ENCODE measurements at regions not wholly inside any gene's neighbourhood (a gene's known extent, or its start where the extent isn't known, plus 50 kb on each side); places are given as distances from the start of the nearest gene placed in this dataset.

GRCh38 chr7:89401099-89401498 lies 605.6 kb upstream of the TEX47 start:
- Histone ChIP-seq H3K36me3 (ENCODE audit: control insufficient read depth in 5 of 5, insufficient read depth in 5 of 5, low read length in 5 of 5) (no peaks in the 10 kb centered on the region), H3K27me3 (ENCODE audit: control insufficient read depth in 5 of 5, insufficient read depth in 4 of 5, low read length in 5 of 5) (no peaks in the 10 kb centered on the region), H3K9ac (ENCODE audit: low read length in 5 of 5) (no peak overlapping the region), H3K9me3 (ENCODE audit: control insufficient read depth in 5 of 5, low read length in 5 of 5) (peaks cover 0 to 3% (median 0%) of the 10 kb centered on the region in 5 donors), H3K27ac (ENCODE audit: low read depth, low read length) (peak overlapping the region; percentile 12), H3K4me3 (ENCODE audit: low read depth in 1 of 5, low read length in 5 of 5) (no peak overlapping the region), H3K4me1 (ENCODE audit: control insufficient read depth in 5 of 5, insufficient read depth in 5 of 5, low read length in 5 of 5) (peaks cover 0 to 29% (median 10%) of the 10 kb centered on the region in 5 donors)

- no peak overlapping the region for H3K9ac ChIP-seq (ENCODE audit: low read length in 5 of 5)
- no peaks in the 10 kb centered on the region for H3K36me3 ChIP-seq (ENCODE audit: control insufficient read depth in 5 of 5, insufficient read depth in 5 of 5, low read length in 5 of 5)
- peak overlapping the region; percentile 12 for H3K27ac ChIP-seq (ENCODE audit: low read depth, low read length)
- H3K4me3 ChIP-seq (ENCODE audit: low read depth in 1 of 5, low read length in 5 of 5): no peak overlapping the region
- H3K9me3 ChIP-seq (ENCODE audit: control insufficient read depth in 5 of 5, low read length in 5 of 5): peaks cover 0 to 3% (median 0%) of the 10 kb centered on the region in 5 donors
- H3K4me1 ChIP-seq (ENCODE audit: control insufficient read depth in 5 of 5, insufficient read depth in 5 of 5, low read length in 5 of 5): peaks cover 0 to 29% (median 10%) of the 10 kb centered on the region in 5 donors
- no peaks in the 10 kb centered on the region for H3K27me3 ChIP-seq (ENCODE audit: control insufficient read depth in 5 of 5, insufficient read depth in 4 of 5, low read length in 5 of 5)
Measured at GRCh38 chr7:89401690-89402089, 606.2 kb upstream of the TEX47 start.

- Histone ChIP-seq H3K4me1 (ENCODE audit: control insufficient read depth in 5 of 5, insufficient read depth in 5 of 5, low read length in 5 of 5) (no peaks in the 10 kb centered on the region), H3K27me3 (ENCODE audit: control insufficient read depth in 5 of 5, insufficient read depth in 4 of 5, low read length in 5 of 5) (no peaks in the 10 kb centered on the region), H3K36me3 (ENCODE audit: control insufficient read depth in 5 of 5, insufficient read depth in 5 of 5, low read length in 5 of 5) (no peaks in the 10 kb centered on the region), H3K9ac (ENCODE audit: low read length in 5 of 5) (no peak overlapping the region), H3K27ac (ENCODE audit: low read depth, low read length) (no peak overlapping the region), H3K4me3 (ENCODE audit: low read depth in 1 of 5, low read length in 5 of 5) (no peak overlapping the region), H3K9me3 (ENCODE audit: control insufficient read depth in 5 of 5, low read length in 5 of 5) (no peaks in the 10 kb centered on the region)
Measured at GRCh38 chr7:89451911-89452310, 656.4 kb upstream of the TEX47 start.

GRCh38 chr7:89456556-89456955 lies 661.0 kb upstream of the TEX47 start:
- H3K4me1 ChIP-seq (ENCODE audit: control insufficient read depth in 5 of 5, insufficient read depth in 5 of 5, low read length in 5 of 5): no peaks in the 10 kb centered on the region
- no peak overlapping the region for H3K27ac ChIP-seq (ENCODE audit: low read depth, low read length)
- H3K9ac ChIP-seq (ENCODE audit: low read length in 5 of 5): no peak overlapping the region
- no peak overlapping the region for H3K4me3 ChIP-seq (ENCODE audit: low read depth in 1 of 5, low read length in 5 of 5)
- H3K9me3 ChIP-seq (ENCODE audit: control insufficient read depth in 5 of 5, low read length in 5 of 5): no peaks in the 10 kb centered on the region
- no peaks in the 10 kb centered on the region for H3K27me3 ChIP-seq (ENCODE audit: control insufficient read depth in 5 of 5, insufficient read depth in 4 of 5, low read length in 5 of 5)
- H3K36me3 ChIP-seq (ENCODE audit: control insufficient read depth in 5 of 5, insufficient read depth in 5 of 5, low read length in 5 of 5): no peaks in the 10 kb centered on the region

GRCh38 chr7:89458114-89458513 lies 662.6 kb upstream of the TEX47 start:
- no peaks in the 10 kb centered on the region for H3K36me3 ChIP-seq (ENCODE audit: control insufficient read depth in 5 of 5, insufficient read depth in 5 of 5, low read length in 5 of 5)
- no peaks in the 10 kb centered on the region for H3K4me1 ChIP-seq (ENCODE audit: control insufficient read depth in 5 of 5, insufficient read depth in 5 of 5, low read length in 5 of 5)
- no peak overlapping the region for H3K4me3 ChIP-seq (ENCODE audit: low read depth in 1 of 5, low read length in 5 of 5)
- no peaks in the 10 kb centered on the region for H3K9me3 ChIP-seq (ENCODE audit: control insufficient read depth in 5 of 5, low read length in 5 of 5)
- H3K27ac ChIP-seq (ENCODE audit: low read depth, low read length): no peak overlapping the region
- no peaks in the 10 kb centered on the region for H3K27me3 ChIP-seq (ENCODE audit: control insufficient read depth in 5 of 5, insufficient read depth in 4 of 5, low read length in 5 of 5)
- no peak overlapping the region for H3K9ac ChIP-seq (ENCODE audit: low read length in 5 of 5)

GRCh38 chr7:89474456-89474855 lies 678.9 kb upstream of the TEX47 start:
- Histone ChIP-seq H3K9ac (ENCODE audit: low read length in 5 of 5) (no peak overlapping the region), H3K9me3 (ENCODE audit: control insufficient read depth in 5 of 5, low read length in 5 of 5) (peaks cover 0 to 6% (median 0%) of the 10 kb centered on the region in 5 donors), H3K4me1 (ENCODE audit: control insufficient read depth in 5 of 5, insufficient read depth in 5 of 5, low read length in 5 of 5) (no peaks in the 10 kb centered on the region), H3K27me3 (ENCODE audit: control insufficient read depth in 5 of 5, insufficient read depth in 4 of 5, low read length in 5 of 5) (no peaks in the 10 kb centered on the region), H3K27ac (ENCODE audit: low read depth, low read length) (no peak overlapping the region), H3K36me3 (ENCODE audit: control insufficient read depth in 5 of 5, insufficient read depth in 5 of 5, low read length in 5 of 5) (no peaks in the 10 kb centered on the region), H3K4me3 (ENCODE audit: low read depth in 1 of 5, low read length in 5 of 5) (no peak overlapping the region)

- Histone ChIP-seq H3K4me1 (ENCODE audit: control insufficient read depth in 5 of 5, insufficient read depth in 5 of 5, low read length in 5 of 5) (no peaks in the 10 kb centered on the region), H3K9ac (ENCODE audit: low read length in 5 of 5) (no peak overlapping the region), H3K36me3 (ENCODE audit: control insufficient read depth in 5 of 5, insufficient read depth in 5 of 5, low read length in 5 of 5) (no peaks in the 10 kb centered on the region), H3K4me3 (ENCODE audit: low read depth in 1 of 5, low read length in 5 of 5) (no peak overlapping the region), H3K27me3 (ENCODE audit: control insufficient read depth in 5 of 5, insufficient read depth in 4 of 5, low read length in 5 of 5) (no peaks in the 10 kb centered on the region), H3K27ac (ENCODE audit: low read depth, low read length) (no peak overlapping the region), H3K9me3 (ENCODE audit: control insufficient read depth in 5 of 5, low read length in 5 of 5) (no peaks in the 10 kb centered on the region)
Measured at GRCh38 chr7:89477991-89478390, 676.3 kb upstream of the STEAP1 start.

GRCh38 chr7:89495704-89496103 lies 658.6 kb upstream of the STEAP1 start:
- H3K9me3 ChIP-seq (ENCODE audit: control insufficient read depth in 5 of 5, low read length in 5 of 5): no peaks in the 10 kb centered on the region
- H3K4me3 ChIP-seq (ENCODE audit: low read depth in 1 of 5, low read length in 5 of 5): no peak overlapping the region
- no peaks in the 10 kb centered on the region for H3K4me1 ChIP-seq (ENCODE audit: control insufficient read depth in 5 of 5, insufficient read depth in 5 of 5, low read length in 5 of 5)
- H3K9ac ChIP-seq (ENCODE audit: low read length in 5 of 5): no peak overlapping the region
- H3K27me3 ChIP-seq (ENCODE audit: control insufficient read depth in 5 of 5, insufficient read depth in 4 of 5, low read length in 5 of 5): no peaks in the 10 kb centered on the region
- H3K27ac ChIP-seq (ENCODE audit: low read depth, low read length): no peak overlapping the region
- no peaks in the 10 kb centered on the region for H3K36me3 ChIP-seq (ENCODE audit: control insufficient read depth in 5 of 5, insufficient read depth in 5 of 5, low read length in 5 of 5)

- no peak overlapping the region for H3K9ac ChIP-seq (ENCODE audit: low read length in 5 of 5)
- no peaks in the 10 kb centered on the region for H3K4me1 ChIP-seq (ENCODE audit: control insufficient read depth in 5 of 5, insufficient read depth in 5 of 5, low read length in 5 of 5)
- H3K27ac ChIP-seq (ENCODE audit: low read depth, low read length): no peak overlapping the region
- H3K36me3 ChIP-seq (ENCODE audit: control insufficient read depth in 5 of 5, insufficient read depth in 5 of 5, low read length in 5 of 5): no peaks in the 10 kb centered on the region
- no peaks in the 10 kb centered on the region for H3K9me3 ChIP-seq (ENCODE audit: control insufficient read depth in 5 of 5, low read length in 5 of 5)
- H3K4me3 ChIP-seq (ENCODE audit: low read depth in 1 of 5, low read length in 5 of 5): no peak overlapping the region
- H3K27me3 ChIP-seq (ENCODE audit: control insufficient read depth in 5 of 5, insufficient read depth in 4 of 5, low read length in 5 of 5): no peaks in the 10 kb centered on the region
Measured at GRCh38 chr7:89500084-89500483, 654.2 kb upstream of the STEAP1 start.

- no peak overlapping the region for H3K27ac ChIP-seq (ENCODE audit: low read depth, low read length)
- no peaks in the 10 kb centered on the region for H3K9me3 ChIP-seq (ENCODE audit: control insufficient read depth in 5 of 5, low read length in 5 of 5)
- no peaks in the 10 kb centered on the region for H3K36me3 ChIP-seq (ENCODE audit: control insufficient read depth in 5 of 5, insufficient read depth in 5 of 5, low read length in 5 of 5)
- no peak overlapping the region for H3K9ac ChIP-seq (ENCODE audit: low read length in 5 of 5)
- H3K27me3 ChIP-seq (ENCODE audit: control insufficient read depth in 5 of 5, insufficient read depth in 4 of 5, low read length in 5 of 5): no peaks in the 10 kb centered on the region
- H3K4me3 ChIP-seq (ENCODE audit: low read depth in 1 of 5, low read length in 5 of 5): no peak overlapping the region
- H3K4me1 ChIP-seq (ENCODE audit: control insufficient read depth in 5 of 5, insufficient read depth in 5 of 5, low read length in 5 of 5): no peaks in the 10 kb centered on the region
Measured at GRCh38 chr7:89503281-89503680, 651.0 kb upstream of the STEAP1 start.

GRCh38 chr7:89507034-89507433 lies 647.2 kb upstream of the STEAP1 start:
- no peaks in the 10 kb centered on the region for H3K4me1 ChIP-seq (ENCODE audit: control insufficient read depth in 5 of 5, insufficient read depth in 5 of 5, low read length in 5 of 5)
- H3K9me3 ChIP-seq (ENCODE audit: control insufficient read depth in 5 of 5, low read length in 5 of 5): peaks cover 0 to 3% (median 0%) of the 10 kb centered on the region in 5 donors
- no peak overlapping the region for H3K9ac ChIP-seq (ENCODE audit: low read length in 5 of 5)
- no peak overlapping the region for H3K4me3 ChIP-seq (ENCODE audit: low read depth in 1 of 5, low read length in 5 of 5)
- H3K27ac ChIP-seq (ENCODE audit: low read depth, low read length): no peak overlapping the region
- H3K27me3 ChIP-seq (ENCODE audit: control insufficient read depth in 5 of 5, insufficient read depth in 4 of 5, low read length in 5 of 5): no peaks in the 10 kb centered on the region
- H3K36me3 ChIP-seq (ENCODE audit: control insufficient read depth in 5 of 5, insufficient read depth in 5 of 5, low read length in 5 of 5): no peaks in the 10 kb centered on the region

All from subcutaneous abdominal adipose tissue (tissue), 5 donors.